ENCODE measurements at regions not wholly inside any gene's neighbourhood (a gene's known extent, or its start where the extent isn't known, plus 50 kb on each side); places are given as distances from the start of the nearest gene placed in this dataset.

GRCh38 chr6:67165606-67166005 lies 1458.6 kb upstream of the EYS start:
- ATAC-seq (no peak), FAIRE-seq (no peak), DNase-seq (ENCODE audit: extremely low read depth in 1 of 4, low spot score in 3 of 4) (no peak)
- no TSS peak for BruUV-seq (replicated peaks)
- ChIA-PET CTCF (ENCODE audit: low intra/inter-chr PET ratio) (no interaction called here), POLR2A (no interaction called here)
- Histone ChIP-seq H3K4me3 (no peak overlapping the region), H3K36me3 (ENCODE audit: control insufficient read depth, insufficient read depth, low read length) (no peaks in the 10 kb centered on the region), H3K27me3 (ENCODE audit: control insufficient read depth in 2 of 2, insufficient read depth in 2 of 2, low read length in 2 of 2) (no peaks in the 10 kb centered on the region), H3K27ac (ENCODE audit: extremely low read depth, low read depth, low read length) (no peak overlapping the region), H4K20me1 (replicated peaks; ENCODE audit: control insufficient read depth, insufficient read depth, low read length) (no peaks in the 10 kb centered on the region), H3K9me3 (replicated peaks; ENCODE audit: control insufficient read depth, insufficient read depth, low read depth, low read length) (peaks cover 3% of the 10 kb centered on the region; the same call in 1 of the 2 replicates), H3K79me2 (ENCODE audit: control insufficient read depth, insufficient read depth, low read length) (no peaks in the 10 kb centered on the region), H3K4me1 (replicated peaks in 1 of 2; ENCODE audit: control insufficient read depth in 2 of 2, insufficient read depth in 2 of 2, low read length in 2 of 2) (no peaks in the 10 kb centered on the region), H3K9me1 (ENCODE audit: control insufficient read depth, insufficient read depth, low read length) (no peaks in the 10 kb centered on the region), H3K4me2 (ENCODE audit: insufficient read depth, low read length) (no peak overlapping the region), H3K9ac (ENCODE audit: insufficient read depth in 1 of 2, low read depth in 2 of 2, low read length in 2 of 2) (no peak overlapping the region), H2AFZ (ENCODE audit: low read depth, low read length) (no peak overlapping the region)
- in situ Hi-C loops (cut with MboI) (no loop called here), intact Hi-C loops (cut with micrococcal nuclease) (no loop called here)
- 25% methylated on average over 1 of the region's 1 CpG for WGBS (ENCODE audit: insufficient coverage, low coverage, missing lambda C conversion rate)
- TF ChIP-seq TARDBP (IDR thresholded peaks at IDR 0.05) = no peak
- no peak for TF ChIP-seq ZC3H11A (IDR thresholded peaks at IDR 0.05; ENCODE audit: low read depth, low read length)
- TF ChIP-seq HCFC1 (IDR thresholded peaks at IDR 0.05; ENCODE audit: low read depth, low read length) = no peak
- no peak for TF ChIP-seq CHCHD3 (CRISPR knock-in tag; IDR thresholded peaks at IDR 0.05)
- TF ChIP-seq GATAD2B (IDR thresholded peaks at IDR 0.05; ENCODE audit: borderline replicate concordance) = no peak
- TF ChIP-seq MTA3 (IDR thresholded peaks at IDR 0.05; ENCODE audit: borderline replicate concordance) = no peak
- TF ChIP-seq ZNF518B (CRISPR knock-in tag; IDR thresholded peaks at IDR 0.05) = no peak
- no peak for TF ChIP-seq SRSF3 (IDR thresholded peaks at IDR 0.05; ENCODE audit: insufficient read depth, low read length)
- no peak for TF ChIP-seq CBX3 (IDR thresholded peaks at IDR 0.05; ENCODE audit: borderline replicate concordance in 1 of 2, low read length in 2 of 2)
- TF ChIP-seq SFPQ (IDR thresholded peaks at IDR 0.05; ENCODE audit: low read depth, low read length) = no peak
- TF ChIP-seq ELF2 (CRISPR knock-in tag; IDR thresholded peaks at IDR 0.05) = no peak
- TF ChIP-seq USF1 (CRISPR knock-in tag; IDR thresholded peaks at IDR 0.05) = no peak
- no peak for TF ChIP-seq SNRNP70 (optimal IDR thresholded peaks at IDR 0.05; ENCODE audit: low read depth, low read length)
- no peak for TF ChIP-seq GMEB1 (CRISPR knock-in tag; IDR thresholded peaks at IDR 0.05)
- TF ChIP-seq CEBPB (tag; IDR thresholded peaks at IDR 0.05) = no peak
- no peak for TF ChIP-seq TRIM24 (IDR thresholded peaks at IDR 0.05)
- TF ChIP-seq ARNT (IDR thresholded peaks at IDR 0.05) = no peak

All from K562 (cell line).